D341Med (cell line): ENCODE measurements at regions not wholly inside any gene's neighbourhood (a gene's known extent, or its start where the extent isn't known, plus 50 kb on each side); places are given as distances from the start of the nearest gene placed in this dataset.
"Not testable (repeated sequence)": the region's sequence is repeated elsewhere in the genome, so short reads cannot be mapped to it uniquely, and the experiment has no call there.

Experiments used
- DNase-seq: peaks from one replicate; pipeline ENCODE4 v3.0.0; 2012; ENCODE audit warnings: low spot score

DNA sequence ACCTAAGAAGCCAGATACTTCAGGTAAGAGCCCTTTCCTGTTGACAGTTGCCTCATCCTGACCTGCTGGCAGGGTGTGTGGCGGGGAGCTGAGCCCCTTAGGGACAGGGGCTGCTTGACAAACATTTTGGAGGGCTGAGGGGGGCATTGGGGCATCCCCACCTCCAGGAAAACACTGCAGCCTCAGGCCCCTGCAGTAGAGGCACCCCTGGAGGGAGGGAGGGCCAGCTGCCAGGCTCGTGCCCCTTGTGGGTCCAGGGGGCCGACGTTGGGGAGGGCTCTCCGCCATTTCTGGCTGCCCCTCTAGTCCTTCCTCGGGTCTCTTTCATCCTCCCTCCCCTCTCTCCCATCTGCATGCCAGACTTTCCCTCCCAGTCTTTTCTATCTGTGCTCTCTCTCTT is 177.3 kb downstream of the RPS24 start:
- no peak for DNase-seq

DNA sequence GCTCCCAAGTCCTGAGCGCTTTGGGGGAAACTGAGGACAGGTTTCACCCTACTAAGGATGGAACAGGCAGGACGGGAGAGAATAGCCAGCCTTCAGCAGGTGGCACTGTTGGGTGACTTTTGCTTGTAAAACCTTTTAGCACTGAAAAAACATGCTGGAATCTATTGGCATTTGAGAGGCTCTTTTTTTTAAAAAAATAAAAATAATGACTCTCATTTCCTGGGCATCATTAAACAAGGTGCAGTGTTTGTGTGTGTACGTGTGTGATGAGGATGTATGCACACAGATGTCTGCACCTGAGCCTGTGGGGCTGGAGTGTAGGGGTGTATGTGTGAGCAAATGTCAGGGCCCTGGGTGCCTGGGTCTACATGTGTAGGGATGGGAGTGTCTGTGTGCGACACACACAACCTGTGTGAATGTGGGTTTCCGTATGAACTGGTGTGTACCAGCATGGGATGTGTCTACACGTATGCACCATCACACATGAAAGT is 177.9 kb downstream of the RPS24 start:
- peak; percentile 47 for DNase-seq

DNA sequence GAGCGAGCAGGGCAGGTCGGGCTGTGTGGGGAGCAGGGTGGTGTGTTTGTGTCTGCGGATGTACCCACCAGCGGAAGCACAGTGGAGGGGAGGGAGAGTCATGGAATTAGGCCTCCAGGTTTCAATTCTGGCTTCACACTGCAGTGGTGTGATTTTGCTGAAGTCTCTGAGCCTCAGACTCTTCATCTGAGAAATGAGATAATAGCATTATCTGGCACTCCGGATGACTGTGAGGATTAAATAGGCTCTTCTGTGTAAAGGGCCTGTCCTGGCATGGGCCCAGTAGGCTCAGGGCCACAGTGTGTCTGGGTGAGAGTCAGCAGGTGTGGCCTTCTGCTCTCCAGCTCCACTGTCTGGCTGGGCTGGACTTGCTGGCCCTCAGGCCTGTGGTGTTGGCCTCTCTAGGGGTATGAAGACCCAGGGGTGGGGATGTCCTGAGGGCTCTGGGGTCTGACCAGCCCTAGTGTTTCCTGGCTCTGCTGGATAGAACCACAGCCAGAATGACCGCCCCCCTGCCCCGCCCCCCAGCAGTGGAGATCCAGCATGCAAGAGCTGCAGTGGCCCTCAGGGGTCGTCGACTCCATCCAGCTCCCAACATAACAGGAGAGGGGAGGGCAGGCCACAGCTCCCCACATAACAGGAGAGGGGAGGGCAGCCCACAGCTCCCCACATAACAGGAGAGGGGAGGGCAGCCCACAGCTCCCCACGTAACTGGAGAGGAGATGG is 178.6 kb downstream of the RPS24 start:
- DNase-seq, result peak; percentile 60

DNA sequence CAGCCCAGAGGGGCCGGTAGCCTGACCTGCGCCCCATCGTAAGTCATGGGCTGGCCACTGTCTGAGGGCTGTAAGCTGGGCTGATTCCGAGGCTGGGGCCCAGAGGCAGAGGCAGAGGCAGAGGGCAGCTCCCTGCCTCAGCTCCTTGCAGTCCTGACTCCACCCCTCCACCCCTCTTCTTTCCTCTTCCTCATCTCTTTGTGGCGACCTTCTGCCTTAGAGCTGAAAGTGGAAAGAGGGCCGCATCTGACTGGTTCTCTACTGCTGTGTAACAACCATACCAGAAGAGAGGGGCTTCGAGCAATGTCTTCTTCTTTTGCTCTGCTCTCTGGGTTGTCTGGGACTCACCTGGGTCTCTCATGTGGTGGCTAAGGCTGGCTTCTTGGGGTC is 179.1 kb downstream of the RPS24 start:
- no peak for DNase-seq

DNA sequence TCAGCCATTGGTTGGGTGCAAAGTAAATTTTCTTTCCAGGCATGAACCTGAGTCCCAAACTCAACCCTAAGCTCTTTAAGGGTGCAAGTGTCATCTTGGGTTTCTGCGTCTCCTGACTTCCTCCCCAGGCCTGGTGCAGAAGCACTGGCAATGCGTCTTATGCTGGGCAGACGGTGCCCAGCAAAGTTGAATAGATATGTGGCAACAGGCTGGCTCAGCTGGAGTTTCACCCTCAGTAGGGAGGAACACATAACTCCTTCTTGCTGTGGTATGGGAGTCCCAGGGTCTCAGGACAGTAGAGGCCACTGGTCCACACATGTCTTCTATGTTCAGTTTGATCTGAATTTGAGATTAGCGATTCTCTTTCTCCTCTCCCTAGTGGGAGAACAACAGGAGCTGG is 181.3 kb downstream of the RPS24 start:
- DNase-seq, result no peak

DNA sequence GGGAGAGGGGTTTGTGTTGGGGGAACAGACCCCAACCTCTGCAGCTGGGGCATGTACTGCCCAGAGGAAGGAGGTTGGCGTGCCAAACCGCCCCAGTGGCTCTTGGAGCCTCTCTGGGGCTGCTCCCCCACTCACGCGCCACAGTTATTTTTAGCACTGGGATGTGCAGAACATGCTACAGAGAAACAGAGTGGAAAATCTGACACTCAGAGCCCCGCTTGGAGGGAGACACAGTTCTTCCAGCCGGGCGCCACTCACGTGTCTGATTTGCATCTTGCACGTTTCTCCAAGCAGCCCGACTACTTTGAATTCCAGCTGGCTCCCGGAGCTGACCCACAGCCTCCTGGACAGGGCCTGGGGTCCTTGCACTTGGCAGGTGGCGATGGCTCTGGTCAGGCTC is 182.0 kb downstream of the RPS24 start:
- no peak for DNase-seq

DNA sequence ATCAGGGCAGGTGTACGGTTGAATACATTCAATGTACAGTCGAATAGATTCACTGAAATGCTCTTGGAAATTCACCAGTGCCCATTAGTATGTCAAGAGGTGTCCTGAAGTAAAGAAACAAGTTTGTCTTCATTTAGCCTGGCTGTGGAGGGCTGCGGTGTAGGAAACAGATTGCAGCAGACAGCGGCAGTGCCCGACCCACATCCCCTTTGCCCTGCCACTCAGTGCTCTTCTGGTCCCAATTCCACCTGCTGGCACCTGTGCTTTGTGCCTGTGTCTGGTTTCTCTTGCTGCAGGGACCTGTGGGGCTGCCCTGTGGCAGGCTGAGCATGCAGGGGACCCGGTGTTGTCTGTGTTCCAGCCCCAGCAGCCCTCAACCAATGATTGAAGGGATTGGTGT is 183.7 kb downstream of the RPS24 start:
- no peak for DNase-seq

DNA sequence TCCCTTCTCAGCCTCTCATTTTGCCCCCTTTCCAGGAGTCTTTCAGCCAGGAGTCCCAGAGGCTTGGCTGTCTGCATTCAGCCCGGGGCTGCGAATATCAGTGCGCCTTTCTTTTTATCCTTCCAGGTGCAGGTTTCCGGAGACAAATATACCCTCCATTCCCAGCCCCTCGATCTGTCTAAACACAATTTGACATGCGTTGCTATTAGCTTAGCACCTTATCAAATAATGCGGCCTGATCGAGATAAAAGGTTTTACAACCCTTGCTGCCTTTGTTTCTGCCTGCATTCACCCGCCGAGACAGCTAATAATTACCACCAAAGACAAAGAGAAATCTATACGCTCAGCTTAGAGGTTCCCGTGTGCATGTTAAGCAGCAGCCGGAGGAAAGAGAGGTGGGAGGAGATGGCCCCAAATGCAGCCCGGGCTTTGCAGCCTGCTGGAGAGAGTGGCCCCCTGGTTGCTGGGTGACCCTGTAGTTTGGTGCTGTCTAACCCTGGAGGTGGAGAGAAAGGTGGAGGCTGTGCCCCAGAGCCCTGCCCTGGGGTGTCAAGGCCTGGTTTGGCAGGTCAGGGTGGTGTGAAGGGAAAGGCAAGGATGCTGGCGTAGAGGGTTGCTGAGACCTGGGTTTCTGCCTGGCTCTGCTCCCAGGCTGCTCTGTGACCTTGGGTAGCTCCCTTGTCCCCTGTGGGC is 185.3 kb downstream of the RPS24 start:
- no peak for DNase-seq

DNA sequence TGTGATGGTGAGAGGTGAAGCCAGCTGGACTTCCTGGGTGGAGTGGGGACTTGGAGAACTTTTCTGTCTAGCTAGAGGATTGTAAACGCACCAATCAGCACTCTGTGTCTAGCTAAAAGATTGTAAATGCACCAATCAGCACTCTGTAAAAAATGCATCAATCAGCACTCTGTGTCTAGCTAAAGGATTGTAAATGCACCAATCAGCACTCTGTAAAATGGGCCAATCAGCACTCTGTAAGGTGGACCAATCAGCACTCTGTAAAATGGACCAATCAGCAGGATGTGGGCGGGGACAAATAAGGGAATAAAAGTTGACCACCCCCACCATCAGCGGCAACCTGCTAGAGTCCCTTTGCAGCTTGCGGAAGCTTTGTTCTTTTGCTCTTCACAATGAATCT is 185.9 kb downstream of the RPS24 start:
- DNase-seq, result not testable (repeated sequence)

DNA sequence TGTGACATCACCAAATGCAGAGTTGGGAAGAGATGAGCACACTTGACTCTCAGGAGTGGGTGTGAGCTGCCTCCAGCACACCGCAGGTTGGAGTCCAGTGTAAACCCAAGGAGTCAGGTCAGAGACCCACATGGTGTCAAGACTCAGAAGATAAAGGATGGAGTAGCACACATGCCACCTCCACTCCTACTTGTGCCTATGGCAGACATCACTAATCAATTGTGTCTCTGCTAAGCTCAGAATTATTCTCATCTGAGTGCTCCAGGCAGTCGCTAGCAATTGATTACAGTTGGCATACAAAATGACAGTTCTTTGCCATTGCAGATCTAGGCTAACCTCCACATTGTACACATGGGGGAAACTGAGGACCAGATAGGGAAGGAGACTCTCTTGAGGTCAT is 187.1 kb downstream of the RPS24 start:
- no peak for DNase-seq

DNA sequence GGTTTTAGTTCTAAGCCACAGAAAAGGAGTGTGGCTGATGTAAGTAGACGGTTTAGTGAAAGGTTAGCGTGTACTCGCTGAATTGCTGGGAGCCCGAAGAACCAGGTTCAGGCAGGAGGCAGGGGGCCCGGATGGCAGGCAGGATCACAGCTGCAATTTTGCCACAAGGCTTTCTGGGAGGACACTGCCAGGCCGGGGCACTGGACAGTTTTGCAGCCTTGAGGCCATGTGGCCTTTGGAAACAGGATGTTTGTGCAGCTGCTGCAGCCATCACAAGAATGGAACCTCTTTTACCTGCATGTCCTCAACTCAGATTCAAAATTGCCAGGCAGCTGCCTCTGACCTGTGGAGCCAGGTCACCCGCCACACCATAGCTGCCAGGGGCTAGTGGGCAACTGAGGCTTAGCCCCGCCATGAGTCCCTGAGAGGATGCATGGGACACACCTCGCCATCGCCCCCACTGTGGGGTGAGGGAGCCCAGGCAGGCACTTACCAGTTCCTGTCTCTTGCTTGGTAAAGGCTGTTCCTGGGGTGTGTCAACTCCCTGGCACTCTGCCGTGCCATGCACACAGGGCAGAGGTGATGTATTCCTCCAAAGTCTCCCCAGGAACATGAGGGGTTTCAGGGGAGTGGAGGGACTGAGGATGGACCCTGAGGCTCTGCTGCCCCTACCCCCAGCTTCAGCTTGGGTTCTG is 188.6 kb downstream of the RPS24 start:
- no peak for DNase-seq

DNA sequence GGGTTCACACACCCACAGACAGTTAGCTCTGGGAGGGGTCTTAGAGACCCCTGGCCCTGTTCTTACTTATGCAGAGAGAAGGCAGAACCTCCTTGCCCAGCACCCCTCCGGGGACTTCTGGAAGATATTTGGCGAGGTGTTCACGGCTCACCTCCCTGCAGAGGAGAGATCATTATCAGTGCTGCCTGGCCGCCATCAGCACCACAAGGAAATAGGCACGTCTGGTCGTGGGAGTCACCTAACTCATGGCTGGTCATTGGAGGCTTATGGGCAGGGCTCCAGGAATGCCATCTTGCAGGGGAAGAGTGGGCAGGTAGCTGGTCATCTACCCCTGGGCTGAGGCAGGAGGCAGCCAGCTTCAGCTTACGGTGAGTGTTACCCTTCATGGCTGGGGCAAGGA is 189.4 kb downstream of the RPS24 start:
- DNase-seq, result no peak

DNA sequence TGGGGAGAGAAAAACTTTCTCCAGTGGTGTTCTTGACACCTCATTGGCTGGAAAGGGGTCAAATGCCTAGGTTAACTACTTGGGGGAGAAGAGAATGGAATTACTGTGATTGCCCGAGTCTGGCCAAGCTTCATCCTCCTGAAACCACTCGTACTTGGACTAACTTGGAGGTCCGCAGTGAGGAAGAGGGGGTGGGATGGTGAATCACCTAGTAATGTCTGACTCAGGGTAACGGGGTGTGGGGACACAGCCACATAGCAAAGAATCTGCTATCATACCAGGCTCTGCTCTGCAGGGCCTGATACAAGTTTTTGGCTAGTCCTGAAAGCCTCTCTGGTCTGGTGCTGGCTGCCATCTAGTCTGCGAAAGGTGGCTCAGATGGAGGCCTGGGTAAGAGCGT is 190.9 kb downstream of the RPS24 start:
- DNase-seq, result no peak

DNA sequence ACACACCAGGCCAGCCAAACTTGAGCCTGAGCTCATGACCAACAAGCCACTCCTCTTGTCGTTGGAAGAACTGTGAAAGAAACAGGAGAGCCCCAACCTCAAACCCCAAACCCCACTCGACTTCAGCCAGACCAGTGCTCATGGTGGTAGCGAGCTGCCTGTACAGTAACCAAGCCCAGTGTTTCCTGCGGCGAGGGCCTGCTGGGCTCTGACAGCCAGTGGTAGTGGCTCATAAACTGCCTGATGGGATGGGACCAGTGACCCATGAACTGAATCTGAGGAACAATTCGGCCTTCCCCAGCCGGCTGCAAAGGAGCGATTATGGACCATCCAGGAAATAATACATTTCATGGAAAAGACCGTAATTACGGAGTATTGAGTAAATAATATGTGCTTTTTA is 191.9 kb downstream of the RPS24 start:
- DNase-seq, result no peak

DNA sequence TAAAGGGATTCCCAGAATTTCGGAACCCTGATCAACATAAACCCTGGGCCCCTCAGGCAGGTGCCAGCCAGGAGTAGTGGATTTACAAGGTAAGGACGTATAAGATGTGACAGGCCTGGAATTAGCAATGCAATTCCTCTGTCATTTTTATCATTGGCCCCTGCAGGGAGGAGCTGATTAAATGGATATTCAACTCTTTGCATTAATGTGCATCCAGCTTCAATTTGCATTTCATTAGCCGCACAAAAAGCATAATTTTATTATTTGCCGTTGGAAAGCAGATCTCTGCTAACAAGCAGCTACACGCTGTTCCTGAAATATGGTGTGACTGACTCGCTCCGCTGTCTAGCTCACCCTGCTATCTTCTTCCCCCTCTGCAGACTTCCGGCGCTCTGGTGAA is 195.8 kb downstream of the RPS24 start:
- DNase-seq, result no peak

DNA sequence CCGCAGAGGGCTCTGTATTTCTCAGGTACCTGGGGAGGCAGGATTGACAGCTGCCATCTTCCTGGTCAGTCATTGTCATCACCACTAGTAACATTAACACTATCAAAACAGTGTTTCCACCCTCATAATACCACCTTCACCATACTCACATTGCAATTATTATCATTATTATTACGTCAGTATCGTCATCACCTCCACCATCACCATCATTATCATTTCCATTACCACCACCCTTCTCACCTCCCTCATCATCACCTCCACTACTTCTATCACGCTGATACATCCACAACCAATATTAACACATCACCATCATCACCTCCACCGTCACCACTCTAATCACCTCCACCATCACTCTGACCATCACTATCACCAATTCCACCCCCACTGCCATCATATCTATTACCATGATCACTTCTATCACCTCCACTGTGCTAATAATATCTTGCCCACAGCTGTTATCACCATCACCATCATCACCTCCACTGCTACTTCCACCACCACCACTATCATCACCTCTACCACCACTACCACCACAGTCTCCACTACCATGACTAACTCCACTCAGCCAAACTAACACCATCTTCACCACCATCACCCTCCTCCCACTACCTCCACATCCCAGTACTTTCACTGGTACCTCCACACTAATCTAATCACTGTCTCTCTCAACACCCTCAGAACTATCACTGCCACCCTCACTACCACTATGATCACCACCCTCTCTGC is 196.4 kb downstream of the RPS24 start:
- no peak for DNase-seq

DNA sequence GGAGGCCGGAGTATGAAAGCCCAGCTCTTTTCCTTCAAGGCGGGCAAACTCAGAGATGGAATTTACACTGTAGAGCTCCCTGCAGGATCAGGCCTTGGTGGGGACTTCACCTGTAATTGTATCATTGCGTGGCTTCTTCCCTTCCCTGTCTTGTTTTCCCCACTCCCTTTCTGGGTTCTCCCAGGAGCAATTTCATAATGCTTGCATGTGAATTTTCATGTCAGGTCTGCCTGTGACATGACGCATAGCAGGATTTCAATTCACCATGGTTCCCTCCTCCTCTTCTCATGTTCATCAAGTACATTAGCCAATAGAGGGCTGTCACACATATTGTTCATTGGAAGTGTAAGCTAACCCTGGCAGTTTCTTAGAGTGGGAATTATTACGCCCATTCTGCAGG is 197.7 kb downstream of the RPS24 start:
- no peak for DNase-seq

DNA sequence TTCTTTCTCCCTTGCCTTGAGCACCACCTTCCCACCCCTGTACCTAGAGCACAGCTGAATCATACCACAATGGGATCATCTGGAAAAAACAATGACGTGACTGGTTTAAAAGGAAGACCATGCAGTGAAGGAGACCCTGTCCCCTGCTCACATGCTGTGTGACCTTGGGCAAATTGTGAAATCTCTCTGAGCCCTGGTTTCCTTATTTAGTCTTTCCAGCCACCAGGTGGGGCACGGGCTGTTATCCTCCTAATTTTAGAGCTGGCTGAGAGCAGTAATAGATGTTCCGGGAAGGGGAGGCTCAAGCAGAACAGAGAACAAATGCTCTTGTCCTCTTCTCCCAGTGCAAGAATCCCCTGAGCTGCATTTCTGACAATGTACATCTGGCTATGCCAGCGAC is 198.3 kb downstream of the RPS24 start:
- no peak for DNase-seq

DNA sequence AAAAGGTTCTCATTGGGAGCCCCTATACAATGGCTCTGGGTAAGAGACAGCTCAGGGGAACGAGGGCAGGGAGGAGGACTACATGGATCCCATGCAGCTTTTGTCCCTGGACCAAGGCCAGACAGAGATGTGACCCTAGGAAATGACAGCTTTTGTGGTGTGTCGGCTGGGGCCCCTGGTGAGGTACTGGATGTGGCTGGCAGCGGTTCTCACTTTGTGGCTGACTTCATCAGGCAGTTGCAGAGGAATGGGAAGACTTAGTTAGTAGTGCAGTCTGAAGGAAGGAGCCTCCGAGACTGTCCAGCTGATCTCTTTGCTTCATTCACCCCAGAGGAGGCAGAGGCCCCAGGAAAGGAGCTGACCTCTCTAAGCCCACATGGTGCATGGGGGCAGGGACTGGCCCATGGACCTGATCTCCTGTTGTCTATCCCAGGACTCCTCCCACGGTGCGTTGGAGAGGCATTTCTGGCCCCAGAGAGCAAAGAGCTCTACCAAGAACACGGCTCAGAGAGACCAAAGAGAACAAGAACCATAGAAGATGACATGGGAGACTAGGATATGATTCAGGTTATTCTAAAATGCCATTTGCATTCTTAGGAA is 202.9 kb downstream of the RPS24 start:
- DNase-seq, result no peak

DNA sequence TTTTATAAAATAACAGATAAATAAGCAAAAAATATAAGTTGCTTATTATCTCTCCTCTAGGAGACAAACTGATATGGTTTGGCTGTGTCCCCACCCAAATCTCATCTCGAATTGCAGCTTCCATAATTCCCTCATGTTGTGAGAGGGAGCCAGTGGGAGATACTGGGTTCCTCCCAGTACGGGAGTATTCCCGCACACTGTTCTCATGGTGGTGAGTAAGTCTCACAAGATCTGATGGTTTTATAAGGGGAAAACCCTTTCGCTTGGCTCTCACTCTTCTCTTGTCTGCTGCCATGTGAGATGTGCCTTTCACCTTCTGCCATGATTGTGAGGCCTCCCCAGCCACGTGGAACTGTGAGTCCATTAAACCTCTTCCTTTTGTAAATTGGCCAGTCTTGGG is 204.3 kb downstream of the RPS24 start:
- not testable (repeated sequence) for DNase-seq

DNA sequence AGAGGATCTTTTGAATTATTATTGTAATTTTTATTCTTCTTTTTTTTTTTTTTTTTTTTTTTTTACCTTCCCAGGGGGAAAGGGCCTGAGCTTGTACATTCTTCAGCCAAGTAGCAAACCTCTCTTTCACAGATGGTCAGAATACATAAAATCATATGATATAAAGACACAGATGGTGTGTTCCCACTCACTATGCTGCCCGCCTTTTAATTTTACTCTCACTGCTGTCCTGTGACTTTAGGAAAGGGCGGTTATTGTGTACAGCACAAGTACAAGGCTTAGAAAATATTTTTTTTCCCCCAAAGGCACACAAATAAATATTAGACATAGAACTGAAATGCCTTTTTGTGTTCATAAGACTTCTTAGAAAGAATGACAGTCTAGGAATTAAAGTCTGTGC is 213.6 kb downstream of the RPS24 start:
- DNase-seq, result no peak

DNA sequence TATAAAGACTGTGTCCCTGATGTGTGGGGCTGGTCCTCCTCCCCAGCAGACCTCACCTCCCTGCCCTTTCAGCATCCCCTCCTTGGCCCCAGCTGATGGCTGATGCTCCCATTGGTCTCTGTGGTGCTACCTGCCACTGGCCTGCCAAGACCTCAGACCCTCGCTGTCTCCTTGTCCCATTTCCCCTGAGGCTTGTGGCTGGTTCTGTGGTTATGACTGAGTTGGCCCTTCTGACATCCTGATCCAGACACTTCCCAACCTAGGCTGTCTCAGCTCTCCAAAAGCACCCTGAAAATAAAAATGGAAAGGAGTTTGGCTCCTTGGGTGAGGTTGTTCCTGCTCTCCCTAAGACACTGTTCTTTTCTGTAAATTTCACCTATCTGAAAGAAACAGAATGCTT is 214.2 kb downstream of the RPS24 start:
- no peak for DNase-seq
